HEK293 (cell line): ENCODE measurements at regions not wholly inside any gene's neighbourhood (a gene's known extent, or its start where the extent isn't known, plus 50 kb on each side); places are given as distances from the start of the nearest gene placed in this dataset.

Experiments used
- CTCF ChIP-seq: fragments of 450-650 bp; formaldehyde crosslinking; IDR thresholded peaks from 2 replicates; pipeline ENCODE4 v1.5.1; 2016; ENCODE audit warnings: missing biosample characterization, missing genetic modification characterization
- HOXC10 ChIP-seq: sonication (generic); formaldehyde crosslinking; IDR thresholded peaks from 2 replicates; pipeline ENCODE4 v1.8.1; 2023; ENCODE audit warnings: mild to moderate bottlenecking, missing genetic modification reagents
- PATZ1 ChIP-seq: fragments of 450-650 bp; formaldehyde crosslinking; IDR thresholded peaks from 2 replicates; pipeline ENCODE4 v1.5.1; 2016; ENCODE audit warnings: missing biosample characterization, missing genetic modification characterization
- REST ChIP-seq: fragments of 450-650 bp; formaldehyde crosslinking; IDR thresholded peaks from 2 replicates; pipeline ENCODE4 v1.5.1; 2016; ENCODE audit warnings: missing biosample characterization, missing genetic modification characterization
- SCRT1 ChIP-seq: fragments of 450-650 bp; formaldehyde crosslinking; IDR thresholded peaks from 2 replicates; pipeline ENCODE4 v1.5.1; 2016; ENCODE audit warnings: missing biosample characterization, missing genetic modification characterization, borderline replicate concordance
- ZBTB21 ChIP-seq: fragments of 450-650 bp; formaldehyde crosslinking; IDR thresholded peaks from 2 replicates; pipeline ENCODE4 v1.5.1; 2017; ENCODE audit warnings: missing biosample characterization, missing genetic modification characterization
- ZNF175 ChIP-seq: fragments of 450-650 bp; formaldehyde crosslinking; IDR thresholded peaks from 2 replicates; pipeline ENCODE4 v1.5.1; 2016; ENCODE audit warnings: missing biosample characterization, missing genetic modification characterization
- ZNF292 ChIP-seq: fragments of 450-650 bp; formaldehyde crosslinking; IDR thresholded peaks from 2 replicates; pipeline ENCODE4 v1.5.1; 2016; ENCODE audit warnings: low read depth, missing biosample characterization, missing genetic modification characterization, borderline replicate concordance
- ZNF692 ChIP-seq: fragments of 450-650 bp; formaldehyde crosslinking; IDR thresholded peaks from 2 replicates; pipeline ENCODE4 v1.5.1; 2016; ENCODE audit warnings: missing biosample characterization, missing genetic modification characterization
- ZNF768 ChIP-seq: fragments of 450-650 bp; formaldehyde crosslinking; IDR thresholded peaks from 2 replicates; pipeline ENCODE4 v1.5.1; 2018; ENCODE audit warnings: missing biosample characterization, mild to moderate bottlenecking, missing genetic modification characterization

- TF ChIP-seq ZNF692 (tag by site-specific recombination) (no peak), CTCF (tag by site-specific recombination) (no peak), SCRT1 (no peak), ZNF175 (no peak), ZNF768 (tag by site-specific recombination) (no peak), PATZ1 (no peak), ZNF292 (no peak), ZBTB21 (no peak), HOXC10 (CRISPR knock-in tag) (no peak), REST (tag by site-specific recombination) (no peak)
These were observed 716.4 kb upstream of the CITED2 start for GRCh38 chr6:140090871-140091270.
